ENCODE measurements at regions not wholly inside any gene's neighbourhood (a gene's known extent, or its start where the extent isn't known, plus 50 kb on each side); places are given as distances from the start of the nearest gene placed in this dataset.

GRCh38 chr4:106803083-106803482, 233.0 kb downstream of the DKK2 start:
- WGBS, 2 donors: 58 to 67% methylated on average over 1 of the region's 1 CpG
- H3K4me1 ChIP-seq: no peaks in the 10 kb centered on the region
- H3K36me3 ChIP-seq: no peaks in the 10 kb centered on the region
- TF ChIP-seq POLR2A (IDR thresholded peaks at IDR 0.05): no peak
- no peak for TF ChIP-seq CTCF (IDR thresholded peaks at IDR 0.05)
- TF ChIP-seq EP300 (IDR thresholded peaks at IDR 0.05): no peak
- TF ChIP-seq POLR2AphosphoS5 (IDR thresholded peaks at IDR 0.05): no peak
- no peaks in the 10 kb centered on the region for H3K9me3 ChIP-seq
- no peak overlapping the region for H3K4me3 ChIP-seq
- ATAC-seq (ENCODE audit: low FRiP score in 2 of 2): no peak
- no peaks in the 10 kb centered on the region for H3K27me3 ChIP-seq
- DNase-seq: no peak
- H3K27ac ChIP-seq: no peak overlapping the region

GRCh38 chr4:106801386-106801785, 234.7 kb downstream of the DKK2 start:
- H3K27me3 ChIP-seq: no peaks in the 10 kb centered on the region
- H3K27ac ChIP-seq: no peak overlapping the region
- 84 to 91% methylated on average over 3 of the region's 3 CpGs for WGBS, 2 donors
- no peaks in the 10 kb centered on the region for H3K36me3 ChIP-seq
- ATAC-seq (ENCODE audit: low FRiP score in 2 of 2): no peak
- no peak overlapping the region for H3K4me3 ChIP-seq
- no peaks in the 10 kb centered on the region for H3K4me1 ChIP-seq
- no peak for TF ChIP-seq EP300 (IDR thresholded peaks at IDR 0.05)
- no peak for TF ChIP-seq POLR2AphosphoS5 (IDR thresholded peaks at IDR 0.05)
- TF ChIP-seq POLR2A (IDR thresholded peaks at IDR 0.05): no peak
- no peak for TF ChIP-seq CTCF (IDR thresholded peaks at IDR 0.05)
- H3K9me3 ChIP-seq: no peaks in the 10 kb centered on the region
- no peak for DNase-seq

- Histone ChIP-seq H3K9me3 (no peaks in the 10 kb centered on the region), H3K36me3 (no peaks in the 10 kb centered on the region), H3K27me3 (no peaks in the 10 kb centered on the region), H3K4me3 (no peak overlapping the region), H3K27ac (no peak overlapping the region), H3K4me1 (no peaks in the 10 kb centered on the region)
- ATAC-seq (ENCODE audit: low FRiP score in 2 of 2): no peak
- DNase-seq: no peak
- TF ChIP-seq POLR2A (IDR thresholded peaks at IDR 0.05) (no peak), EP300 (IDR thresholded peaks at IDR 0.05) (no peak), CTCF (IDR thresholded peaks at IDR 0.05) (no peak), POLR2AphosphoS5 (IDR thresholded peaks at IDR 0.05) (no peak)
These were observed 239.2 kb downstream of the DKK2 start for GRCh38 chr4:106796876-106797275.

GRCh38 chr4:106795326-106795725, 240.8 kb downstream of the DKK2 start:
- no peaks in the 10 kb centered on the region for H3K36me3 ChIP-seq
- H3K9me3 ChIP-seq: no peaks in the 10 kb centered on the region
- H3K27ac ChIP-seq: no peak overlapping the region
- no peak overlapping the region for H3K4me3 ChIP-seq
- H3K27me3 ChIP-seq: no peaks in the 10 kb centered on the region
- 59 to 61% methylated on average over 1 of the region's 1 CpG for WGBS, 2 donors
- H3K4me1 ChIP-seq: no peaks in the 10 kb centered on the region
- TF ChIP-seq POLR2AphosphoS5 (IDR thresholded peaks at IDR 0.05) (no peak), POLR2A (IDR thresholded peaks at IDR 0.05) (no peak), CTCF (IDR thresholded peaks at IDR 0.05) (no peak), EP300 (IDR thresholded peaks at IDR 0.05) (no peak)
- no peak for DNase-seq
- no peak for ATAC-seq (ENCODE audit: low FRiP score in 2 of 2)

- Histone ChIP-seq H3K9me3 (no peaks in the 10 kb centered on the region), H3K4me1 (no peaks in the 10 kb centered on the region), H3K4me3 (no peak overlapping the region), H3K27me3 (no peaks in the 10 kb centered on the region), H3K36me3 (no peaks in the 10 kb centered on the region), H3K27ac (no peak overlapping the region)
- ATAC-seq (ENCODE audit: low FRiP score in 2 of 2) (no peak), DNase-seq (no peak)
- TF ChIP-seq POLR2AphosphoS5 (IDR thresholded peaks at IDR 0.05) (no peak), EP300 (IDR thresholded peaks at IDR 0.05) (no peak), CTCF (IDR thresholded peaks at IDR 0.05) (no peak), POLR2A (IDR thresholded peaks at IDR 0.05) (no peak)
These were observed 242.2 kb downstream of the DKK2 start for GRCh38 chr4:106793933-106794332.

All from upper lobe of left lung (tissue), 6 donors.